ENCODE measurements at regions not wholly inside any gene's neighbourhood (a gene's known extent, or its start where the extent isn't known, plus 50 kb on each side); places are given as distances from the start of the nearest gene placed in this dataset.

DNA sequence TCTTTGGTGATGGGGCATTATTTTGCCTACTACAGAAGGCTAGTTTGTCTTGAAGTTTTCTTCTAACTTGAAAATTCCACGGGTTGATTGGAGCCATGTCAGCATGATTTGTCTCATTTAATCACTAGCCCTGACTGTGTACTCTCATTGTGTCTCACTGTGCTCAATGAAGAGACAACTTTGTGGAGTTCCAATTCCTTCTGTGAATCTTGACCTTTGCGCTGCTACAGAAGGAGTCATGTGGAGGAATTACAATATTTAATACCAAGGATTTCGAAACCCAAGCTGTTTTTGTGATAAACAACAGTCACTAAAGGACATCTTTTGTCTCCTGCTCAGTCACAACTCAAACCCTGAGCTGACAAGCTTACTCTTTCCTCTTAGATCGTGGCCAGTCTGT is 98.6 kb upstream of the ACTBL2 start:
- H3K4me3 ChIP-seq (ENCODE audit: low read depth in 2 of 2, low read length in 1 of 2), result no peak overlapping the region
- no peak overlapping the region for H3K9ac ChIP-seq
- WGBS (ENCODE audit: low lambda C conversion rate), result 38% methylated on average over 4 of the region's 4 CpGs
- no peaks in the 10 kb centered on the region for H3K79me2 ChIP-seq (ENCODE audit: insufficient read depth)
- no peaks in the 10 kb centered on the region for H3K27me3 ChIP-seq (ENCODE audit: insufficient read depth)
- ChIA-PET POLR2A (no interaction called here), CTCF (no interaction called here)
- DNase-seq, result no peak
- H3K36me3 ChIP-seq (replicated peaks in 1 of 2; ENCODE audit: control insufficient read depth in 1 of 2, insufficient read depth in 2 of 2, low read length in 1 of 2), result no peaks in the 10 kb centered on the region
- no peaks in the 10 kb centered on the region for H3K4me1 ChIP-seq (ENCODE audit: control insufficient read depth in 1 of 2, insufficient read depth in 2 of 2, low read depth in 1 of 2, low read length in 1 of 2)
- no peaks in the 10 kb centered on the region for H3K9me3 ChIP-seq
- no peak overlapping the region for H3K27ac ChIP-seq (ENCODE audit: low read depth in 2 of 2, low read length in 1 of 2)
- TF ChIP-seq, protein P1, sequence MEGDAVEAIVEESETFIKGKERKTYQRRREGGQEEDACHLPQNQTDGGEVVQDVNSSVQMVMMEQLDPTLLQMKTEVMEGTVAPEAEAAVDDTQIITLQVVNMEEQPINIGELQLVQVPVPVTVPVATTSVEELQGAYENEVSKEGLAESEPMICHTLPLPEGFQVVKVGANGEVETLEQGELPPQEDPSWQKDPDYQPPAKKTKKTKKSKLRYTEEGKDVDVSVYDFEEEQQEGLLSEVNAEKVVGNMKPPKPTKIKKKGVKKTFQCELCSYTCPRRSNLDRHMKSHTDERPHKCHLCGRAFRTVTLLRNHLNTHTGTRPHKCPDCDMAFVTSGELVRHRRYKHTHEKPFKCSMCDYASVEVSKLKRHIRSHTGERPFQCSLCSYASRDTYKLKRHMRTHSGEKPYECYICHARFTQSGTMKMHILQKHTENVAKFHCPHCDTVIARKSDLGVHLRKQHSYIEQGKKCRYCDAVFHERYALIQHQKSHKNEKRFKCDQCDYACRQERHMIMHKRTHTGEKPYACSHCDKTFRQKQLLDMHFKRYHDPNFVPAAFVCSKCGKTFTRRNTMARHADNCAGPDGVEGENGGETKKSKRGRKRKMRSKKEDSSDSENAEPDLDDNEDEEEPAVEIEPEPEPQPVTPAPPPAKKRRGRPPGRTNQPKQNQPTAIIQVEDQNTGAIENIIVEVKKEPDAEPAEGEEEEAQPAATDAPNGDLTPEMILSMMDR (IDR thresholded peaks at IDR 0.05), result no peak
- TF ChIP-seq NFIC (IDR thresholded peaks at IDR 0.05; ENCODE audit: borderline replicate concordance) (no peak), GATA2 (CRISPR knock-in tag; IDR thresholded peaks at IDR 0.05) (no peak), ELF1 (IDR thresholded peaks at IDR 0.05) (no peak), CHD2 (IDR thresholded peaks at IDR 0.05; ENCODE audit: low read length, partially characterized antibody) (no peak)
- TF ChIP-seq, protein P2, sequence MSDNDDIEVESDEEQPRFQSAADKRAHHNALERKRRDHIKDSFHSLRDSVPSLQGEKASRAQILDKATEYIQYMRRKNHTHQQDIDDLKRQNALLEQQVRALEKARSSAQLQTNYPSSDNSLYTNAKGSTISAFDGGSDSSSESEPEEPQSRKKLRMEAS (IDR thresholded peaks at IDR 0.05; ENCODE audit: low read depth), result no peak
- TF ChIP-seq, protein P3, sequence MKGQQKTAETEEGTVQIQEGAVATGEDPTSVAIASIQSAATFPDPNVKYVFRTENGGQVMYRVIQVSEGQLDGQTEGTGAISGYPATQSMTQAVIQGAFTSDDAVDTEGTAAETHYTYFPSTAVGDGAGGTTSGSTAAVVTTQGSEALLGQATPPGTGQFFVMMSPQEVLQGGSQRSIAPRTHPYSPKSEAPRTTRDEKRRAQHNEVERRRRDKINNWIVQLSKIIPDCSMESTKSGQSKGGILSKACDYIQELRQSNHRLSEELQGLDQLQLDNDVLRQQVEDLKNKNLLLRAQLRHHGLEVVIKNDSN (IDR thresholded peaks at IDR 0.05; ENCODE audit: borderline replicate concordance, low read depth), result no peak
- TF ChIP-seq, protein P4, sequence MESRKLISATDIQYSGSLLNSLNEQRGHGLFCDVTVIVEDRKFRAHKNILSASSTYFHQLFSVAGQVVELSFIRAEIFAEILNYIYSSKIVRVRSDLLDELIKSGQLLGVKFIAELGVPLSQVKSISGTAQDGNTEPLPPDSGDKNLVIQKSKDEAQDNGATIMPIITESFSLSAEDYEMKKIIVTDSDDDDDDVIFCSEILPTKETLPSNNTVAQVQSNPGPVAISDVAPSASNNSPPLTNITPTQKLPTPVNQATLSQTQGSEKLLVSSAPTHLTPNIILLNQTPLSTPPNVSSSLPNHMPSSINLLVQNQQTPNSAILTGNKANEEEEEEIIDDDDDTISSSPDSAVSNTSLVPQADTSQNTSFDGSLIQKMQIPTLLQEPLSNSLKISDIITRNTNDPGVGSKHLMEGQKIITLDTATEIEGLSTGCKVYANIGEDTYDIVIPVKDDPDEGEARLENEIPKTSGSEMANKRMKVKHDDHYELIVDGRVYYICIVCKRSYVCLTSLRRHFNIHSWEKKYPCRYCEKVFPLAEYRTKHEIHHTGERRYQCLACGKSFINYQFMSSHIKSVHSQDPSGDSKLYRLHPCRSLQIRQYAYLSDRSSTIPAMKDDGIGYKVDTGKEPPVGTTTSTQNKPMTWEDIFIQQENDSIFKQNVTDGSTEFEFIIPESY (IDR thresholded peaks at IDR 0.05; ENCODE audit: borderline replicate concordance, low read depth), result no peak
- H3K9me2 ChIP-seq, result no peaks in the 10 kb centered on the region
- H3F3A ChIP-seq (replicated peaks; ENCODE audit: insufficient read depth), result no peaks in the 10 kb centered on the region
- no peak overlapping the region for H2AFZ ChIP-seq (ENCODE audit: low read depth)
- H3K4me2 ChIP-seq, result no peak overlapping the region
- no peaks in the 10 kb centered on the region for H4K20me1 ChIP-seq (ENCODE audit: insufficient read depth)

DNA sequence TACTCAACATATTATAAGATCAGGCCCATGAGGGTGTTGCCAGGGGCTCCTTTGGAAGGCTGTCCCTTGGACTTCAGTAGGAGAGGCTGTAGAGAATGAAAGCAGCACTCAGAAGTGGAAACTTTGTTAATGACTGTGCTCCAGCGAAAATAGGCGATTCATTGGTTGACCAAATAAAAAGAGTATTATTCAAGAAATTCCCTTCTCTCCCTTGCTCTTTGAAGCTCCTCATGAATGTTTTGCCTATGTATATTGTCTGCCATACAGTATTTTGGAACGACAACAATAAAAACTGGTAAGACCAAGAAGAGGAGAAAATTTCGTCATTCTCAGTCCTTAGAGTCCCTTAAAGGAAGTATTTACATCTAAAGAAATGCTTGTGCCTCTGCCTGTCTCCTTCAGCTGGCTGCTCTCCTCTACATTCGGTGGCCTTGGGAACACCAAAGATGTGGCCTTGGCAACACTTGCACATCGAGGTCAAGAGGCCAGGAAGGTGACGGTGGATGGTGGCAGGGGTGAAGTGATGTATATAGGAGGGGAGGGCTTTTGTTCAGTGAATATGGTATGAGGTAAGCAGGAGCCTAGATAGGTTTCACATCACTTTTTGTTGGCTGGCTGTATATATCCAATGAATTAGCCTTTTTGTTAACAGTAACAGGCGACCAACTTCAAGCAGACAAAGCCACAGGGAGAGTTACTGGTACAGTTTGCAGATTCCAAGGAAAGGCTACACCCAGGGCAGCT is 95.0 kb upstream of the ACTBL2 start:
- Histone ChIP-seq H3K27me3 (ENCODE audit: insufficient read depth) (no peaks in the 10 kb centered on the region), H3K27ac (ENCODE audit: low read depth in 2 of 2, low read length in 1 of 2) (no peak overlapping the region), H2AFZ (ENCODE audit: low read depth) (no peak overlapping the region), H3K79me2 (ENCODE audit: insufficient read depth) (no peaks in the 10 kb centered on the region), H3K36me3 (replicated peaks in 1 of 2; ENCODE audit: control insufficient read depth in 1 of 2, insufficient read depth in 2 of 2, low read length in 1 of 2) (no peaks in the 10 kb centered on the region), H4K20me1 (ENCODE audit: insufficient read depth) (no peaks in the 10 kb centered on the region), H3K4me3 (ENCODE audit: low read depth in 2 of 2, low read length in 1 of 2) (no peak overlapping the region), H3F3A (replicated peaks; ENCODE audit: insufficient read depth) (no peaks in the 10 kb centered on the region), H3K9me2 (no peaks in the 10 kb centered on the region), H3K9me3 (no peaks in the 10 kb centered on the region), H3K9ac (no peak overlapping the region), H3K4me1 (ENCODE audit: control insufficient read depth in 1 of 2, insufficient read depth in 2 of 2, low read depth in 1 of 2, low read length in 1 of 2) (no peaks in the 10 kb centered on the region), H3K4me2 (no peak overlapping the region)
- POLR2A ChIA-PET, result no interaction called here
- no peak for DNase-seq
- WGBS (ENCODE audit: low lambda C conversion rate), result 71% methylated on average over 8 of the region's 8 CpGs
- CTCF ChIA-PET, result no interaction called here
- TF ChIP-seq GATA2 (CRISPR knock-in tag; IDR thresholded peaks at IDR 0.05) (no peak), YY1 (IDR thresholded peaks at IDR 0.05; ENCODE audit: low read depth) (no peak), RCOR1 (IDR thresholded peaks at IDR 0.05; ENCODE audit: low read length) (no peak), TAF1 (IDR thresholded peaks at IDR 0.05; ENCODE audit: borderline replicate concordance, low read depth, low read length) (no peak), RXRA (IDR thresholded peaks at IDR 0.05; ENCODE audit: borderline replicate concordance, low read depth) (no peak), FOXJ3 (CRISPR knock-in tag; IDR thresholded peaks at IDR 0.05) (no peak), NRF1 (IDR thresholded peaks at IDR 0.05; ENCODE audit: low read depth, low read length) (no peak), NFIC (IDR thresholded peaks at IDR 0.05; ENCODE audit: borderline replicate concordance) (no peak), JUND (IDR thresholded peaks at IDR 0.05) (no peak), RFX5 (IDR thresholded peaks at IDR 0.05; ENCODE audit: low read length) (no peak), GABPA (IDR thresholded peaks at IDR 0.05; ENCODE audit: low read depth) (no peak)
- TF ChIP-seq, protein P2 (IDR thresholded peaks at IDR 0.05; ENCODE audit: low read depth), result no peak
- TF ChIP-seq, protein P1 (IDR thresholded peaks at IDR 0.05), result no peak
- TF ChIP-seq, protein P4 (IDR thresholded peaks at IDR 0.05; ENCODE audit: borderline replicate concordance, low read depth), result no peak
